GM23338 (cell line): ENCODE measurements at regions not wholly inside any gene's neighbourhood (a gene's known extent, or its start where the extent isn't known, plus 50 kb on each side); places are given as distances from the start of the nearest gene placed in this dataset.

Experiments
- ATAC-seq: fragments of 200-7000 bp; cut with Tn5 transposase; 3 replicates; pipeline ENCODE4 v1.9.1; 2020
- DNase-seq: peaks from one replicate; pipeline ENCODE4 v3.0.0-alpha.2; 2015; ENCODE audit warnings: low spot score
- H2AFZ ChIP-seq: fragments of 200-600 bp; sonication (generic); 2 replicates; pipeline ENCODE4 v1.8.0; 2016; ENCODE audit warnings: antibody characterized with exemption, mild to moderate bottlenecking, moderate library complexity
- H3F3A ChIP-seq: fragments of 200-600 bp; sonication (generic); replicated peaks from 2 replicates; pipeline ENCODE4 v1.8.0; 2017; ENCODE audit warnings: antibody characterized with exemption, mixed run types, low read depth
- H3K27ac ChIP-seq: fragments of 200-600 bp; sonication (generic); 2 replicates; pipeline ENCODE4 v1.6.1; 2016; ENCODE audit warnings: low read depth
- H3K27me3 ChIP-seq: fragments of 200-600 bp; sonication (generic); 2 replicates; pipeline ENCODE4 v1.8.0; 2016; ENCODE audit warnings: mild to moderate bottlenecking, mixed run types, moderate library complexity; ENCODE audit not compliant: insufficient read depth
- H3K36me3 ChIP-seq: fragments of 200-600 bp; sonication (generic); 2 replicates; pipeline ENCODE4 v1.8.0; 2016; ENCODE audit warnings: mild to moderate bottlenecking; ENCODE audit not compliant: insufficient read depth
- H3K4me1 ChIP-seq: fragments of 200-600 bp; sonication (generic); 2 replicates; pipeline ENCODE4 v1.8.0; 2016; ENCODE audit warnings: mild to moderate bottlenecking, moderate library complexity; ENCODE audit not compliant: insufficient read depth
- H3K4me2 ChIP-seq: fragments of 200-600 bp; sonication (generic); 2 replicates; pipeline ENCODE4 v1.7.1; 2017; ENCODE audit warnings: mixed run types
- H3K4me3 ChIP-seq: fragments of 200-600 bp; sonication (generic); 2 replicates; pipeline ENCODE4 v1.6.1; 2016; ENCODE audit warnings: mixed run types
- H3K79me2 ChIP-seq: fragments of 200-600 bp; sonication (generic); replicated peaks from 2 replicates; pipeline ENCODE4 v1.8.0; 2017; ENCODE audit warnings: mild to moderate bottlenecking; ENCODE audit not compliant: insufficient read depth
- H3K9me2 ChIP-seq: fragments of 200-600 bp; sonication (generic); 2 replicates; pipeline ENCODE4 v1.8.0; 2017; ENCODE audit not compliant: insufficient read depth
- H4K20me1 ChIP-seq: fragments of 200-600 bp; sonication (generic); replicated peaks from 2 replicates; pipeline ENCODE4 v1.8.0; 2017; ENCODE audit warnings: mild to moderate bottlenecking; ENCODE audit not compliant: insufficient read depth
- H3K27ac Mint-ChIP-seq: 2 replicates; pipeline ENCODE4 v1.8.0; 2020; ENCODE audit warnings: inconsistent platforms, mild to moderate bottlenecking, moderate library complexity, mixed read lengths
- H3K27me3 Mint-ChIP-seq: 3 replicates; pipeline ENCODE4 v1.8.0; 2022; ENCODE audit warnings: low read depth, mild to moderate bottlenecking, moderate library complexity, mixed read lengths, inconsistent platforms; ENCODE audit not compliant: insufficient read depth, poor library complexity
- H3K36me3 Mint-ChIP-seq: 3 replicates; pipeline ENCODE4 v1.8.0; 2021; ENCODE audit warnings: low read depth, mild to moderate bottlenecking, inconsistent platforms, moderate library complexity, mixed read lengths
- H3K4me1 Mint-ChIP-seq: 3 replicates; pipeline ENCODE4 v1.8.0; 2020; ENCODE audit warnings: mild to moderate bottlenecking, inconsistent platforms, mixed read lengths
- H3K4me3 Mint-ChIP-seq: 3 replicates; pipeline ENCODE4 v1.8.0; 2021; ENCODE audit warnings: moderate library complexity, mild to moderate bottlenecking, inconsistent platforms, mixed read lengths
- H3K9me3 Mint-ChIP-seq: 3 replicates; pipeline ENCODE4 v1.8.0; 2020; ENCODE audit warnings: moderate library complexity, mild to moderate bottlenecking, inconsistent platforms, mixed read lengths
- CREB1 ChIP-seq: fragments of 250-450 bp; sonication (Bioruptor Pico); IDR thresholded peaks from 2 replicates; pipeline ENCODE4 v1.5.0; 2020; ENCODE audit warnings: low read depth, mild to moderate bottlenecking, moderate library complexity
- CTCF ChIP-seq, 2 experiments: fragments of 200-600 bp in 1 of 2; sonication (generic) in 1 of 2; conservative IDR thresholded peaks; 2 replicates each; pipeline versions ENCODE4 v1.5.1 to v1.6.1; 2016 to 2017; ENCODE audit warnings: antibody characterized with exemption in 2 of 2, low read depth in 2 of 2, mild to moderate bottlenecking in 2 of 2, moderate library complexity in 1 of 2
- EZH2 ChIP-seq: fragments of 200-600 bp; sonication (generic); IDR thresholded peaks from one replicate; pipeline ENCODE4 v1.8.0; 2017; ENCODE audit warnings: antibody characterized with exemption, mild to moderate bottlenecking, low read depth; ENCODE audit not compliant: unreplicated experiment
- EZH2phosphoT487 ChIP-seq: fragments of 200-600 bp; sonication (generic); IDR thresholded peaks from one replicate; pipeline ENCODE4 v1.8.1; 2018; ENCODE audit warnings: antibody characterized with exemption; ENCODE audit not compliant: unreplicated experiment
- JUNB ChIP-seq: IDR thresholded peaks from one replicate; pipeline ENCODE4 v1.6.1; 2016; ENCODE audit warnings: antibody characterized with exemption; ENCODE audit not compliant: unreplicated experiment
- NANOG ChIP-seq: IDR thresholded peaks from 2 replicates; pipeline ENCODE4 v1.6.1; 2016; ENCODE audit warnings: antibody characterized with exemption, borderline replicate concordance
- POLR2AphosphoS5 ChIP-seq: IDR thresholded peaks from 2 replicates; pipeline ENCODE4 v1.6.1; 2016; ENCODE audit warnings: antibody characterized with exemption, low read depth
- REST ChIP-seq: IDR thresholded peaks from one replicate; pipeline ENCODE4 v1.6.1; 2018; ENCODE audit warnings: antibody characterized with exemption; ENCODE audit not compliant: unreplicated experiment
- STAT1 ChIP-seq: IDR thresholded peaks from one replicate; pipeline ENCODE4 v1.6.1; 2016; ENCODE audit warnings: antibody characterized with exemption; ENCODE audit not compliant: unreplicated experiment
- ZNF114 ChIP-seq: fragments of 250-450 bp; sonication (Bioruptor Pico); IDR thresholded peaks from 2 replicates; pipeline ENCODE4 v1.5.0; 2020; ENCODE audit warnings: mild to moderate bottlenecking, moderate library complexity
- ZNF331 ChIP-seq: fragments of 250-450 bp; sonication (Bioruptor Pico); IDR thresholded peaks from 2 replicates; pipeline ENCODE4 v1.5.0; 2020; ENCODE audit warnings: low read depth, mild to moderate bottlenecking, moderate library complexity
- ZNF462 ChIP-seq: fragments of 250-450 bp; sonication (Bioruptor Pico); IDR thresholded peaks from 2 replicates; pipeline ENCODE4 v1.5.0; 2020; ENCODE audit warnings: mild to moderate bottlenecking, moderate library complexity
- TF ChIP-seq, protein P1 (sequence below): IDR thresholded peaks from 2 replicates; pipeline ENCODE4 v1.6.1; 2016; ENCODE audit warnings: antibody characterized with exemption

GRCh38 chr5:104739905-104740304, 1177.3 kb upstream of the NUDT12 start:
- no peak overlapping the region for H3K4me3 ChIP-seq
- DNase-seq (no peak), ATAC-seq (no peak)
- H3K4me1 ChIP-seq: no peaks in the 10 kb centered on the region
- no peaks in the 10 kb centered on the region for H3K27me3 ChIP-seq
- no peaks in the 10 kb centered on the region for H3F3A ChIP-seq
- Mint-ChIP-seq H3K27me3 (no peaks in the 10 kb centered on the region), H3K4me1 (no peaks in the 10 kb centered on the region), H3K27ac (no peak overlapping the region), H3K4me3 (no peak overlapping the region), H3K9me3 (peaks cover 6% of the 10 kb centered on the region; the same call in 1 of the 3 replicates), H3K36me3 (peaks cover 2% of the 10 kb centered on the region; the same call in 1 of the 3 replicates)
- H3K9me2 ChIP-seq: peaks cover 7% of the 10 kb centered on the region; the same call in 1 of the 2 replicates
- H3K36me3 ChIP-seq: no peaks in the 10 kb centered on the region
- no peak overlapping the region for H3K27ac ChIP-seq
- H4K20me1 ChIP-seq: no peaks in the 10 kb centered on the region
- H2AFZ ChIP-seq: peak overlapping the region; percentile 11; the same call in 1 of the 2 replicates
- no peaks in the 10 kb centered on the region for H3K79me2 ChIP-seq
- H3K4me2 ChIP-seq: no peak overlapping the region
- TF ChIP-seq, protein P1, sequence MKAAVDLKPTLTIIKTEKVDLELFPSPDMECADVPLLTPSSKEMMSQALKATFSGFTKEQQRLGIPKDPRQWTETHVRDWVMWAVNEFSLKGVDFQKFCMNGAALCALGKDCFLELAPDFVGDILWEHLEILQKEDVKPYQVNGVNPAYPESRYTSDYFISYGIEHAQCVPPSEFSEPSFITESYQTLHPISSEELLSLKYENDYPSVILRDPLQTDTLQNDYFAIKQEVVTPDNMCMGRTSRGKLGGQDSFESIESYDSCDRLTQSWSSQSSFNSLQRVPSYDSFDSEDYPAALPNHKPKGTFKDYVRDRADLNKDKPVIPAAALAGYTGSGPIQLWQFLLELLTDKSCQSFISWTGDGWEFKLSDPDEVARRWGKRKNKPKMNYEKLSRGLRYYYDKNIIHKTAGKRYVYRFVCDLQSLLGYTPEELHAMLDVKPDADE: no peak
- TF ChIP-seq CREB1 (CRISPR knock-in tag) (no peak), NANOG (no peak), ZNF114 (no peak), REST (no peak), CTCF (conservative IDR thresholded peaks at IDR 0.05; ENCODE audit: low read depth in 2 of 2) (no peak), ZNF462 (CRISPR knock-in tag) (no peak), ZNF331 (no peak), POLR2AphosphoS5 (no peak), JUNB (no peak), STAT1 (no peak), EZH2phosphoT487 (no peak), EZH2 (no peak)
